HL-60/S4 treated with retinoic acid at 250 ng/mL for 4 days and 3 days (cell line): ENCODE measurements at regions not wholly inside any gene's neighbourhood (a gene's known extent, or its start where the extent isn't known, plus 50 kb on each side); places are given as distances from the start of the nearest gene placed in this dataset.

Source experiments
- in situ Hi-C: fragments of 300-500 bp; cut with MboI; formaldehyde crosslinking; loops from 2 replicates; pipeline ENCODE4 v1.7.0; 2022; ENCODE audit warnings: low sequenced_read_pairs

GRCh38 chr20:40769677-40770285, 80.7 kb upstream of the MAFB start:
- in situ Hi-C loops: no loop called here

- in situ Hi-C loops: no loop called here
These were observed 81.7 kb upstream of the MAFB start for GRCh38 chr20:40770564-40771307.

- in situ Hi-C loops: no loop called here
These were observed 82.2 kb upstream of the MAFB start for GRCh38 chr20:40771308-40771610.

GRCh38 chr20:40771848-40772511, 82.9 kb upstream of the MAFB start:
- in situ Hi-C loops: no loop called here

- in situ Hi-C loops: no loop called here
These were observed 84.3 kb upstream of the MAFB start for GRCh38 chr20:40773376-40773775.

GRCh38 chr20:40774252-40774651, 85.2 kb upstream of the MAFB start:
- in situ Hi-C loops: no loop called here

GRCh38 chr20:40775561-40776146, 86.6 kb upstream of the MAFB start:
- in situ Hi-C loops: no loop called here

DNA sequence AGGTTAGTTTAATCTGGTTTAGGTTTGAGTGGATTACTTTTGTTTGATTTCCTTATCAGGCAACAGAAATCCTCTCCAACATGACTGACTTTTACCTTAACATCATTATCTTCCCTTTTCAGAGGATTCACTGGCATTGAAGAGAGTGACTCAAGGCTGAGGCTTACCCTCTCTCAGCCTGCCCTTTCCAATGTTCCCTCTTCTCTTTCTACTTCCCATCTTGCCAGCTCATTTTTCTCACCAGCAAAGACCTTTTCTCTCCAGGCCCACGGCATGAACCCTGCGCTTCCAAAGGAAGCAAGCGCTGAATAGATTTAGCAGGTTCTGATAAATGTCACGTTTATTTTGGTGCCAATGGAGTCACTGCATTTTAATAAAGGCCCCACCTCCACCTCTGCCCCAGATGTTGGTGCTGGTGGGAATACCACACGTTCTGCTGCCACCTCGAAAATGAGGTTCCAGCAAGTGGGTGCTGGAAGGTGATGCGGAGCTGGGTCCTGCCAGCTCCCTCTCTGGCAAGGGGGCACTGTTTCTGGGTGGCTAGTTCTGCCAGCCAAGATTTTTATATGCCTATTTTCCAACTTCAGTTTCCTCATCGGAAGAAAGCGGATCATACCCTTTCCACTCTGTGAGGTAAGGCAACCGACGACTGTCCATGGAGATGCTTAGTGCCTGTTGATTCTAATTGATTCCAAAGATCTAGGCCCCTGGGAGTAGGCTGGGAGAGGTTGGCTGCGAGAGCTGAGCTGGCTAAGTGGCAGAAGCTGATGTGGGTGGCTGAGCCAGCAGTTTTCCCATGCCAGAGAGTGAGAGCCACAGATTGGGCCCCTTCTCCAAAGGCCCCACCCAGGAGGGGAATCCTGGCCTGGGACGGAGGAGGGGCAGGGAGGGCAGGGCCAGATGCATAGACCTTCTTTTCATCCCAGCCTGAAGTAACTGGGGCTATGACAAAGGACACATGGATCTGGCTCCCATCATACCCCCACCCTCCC, 87.7 kb upstream of the MAFB start:
- in situ Hi-C loops: no loop called here

- in situ Hi-C loops: no loop called here
These were observed 88.6 kb upstream of the MAFB start for GRCh38 chr20:40777653-40778052.

DNA sequence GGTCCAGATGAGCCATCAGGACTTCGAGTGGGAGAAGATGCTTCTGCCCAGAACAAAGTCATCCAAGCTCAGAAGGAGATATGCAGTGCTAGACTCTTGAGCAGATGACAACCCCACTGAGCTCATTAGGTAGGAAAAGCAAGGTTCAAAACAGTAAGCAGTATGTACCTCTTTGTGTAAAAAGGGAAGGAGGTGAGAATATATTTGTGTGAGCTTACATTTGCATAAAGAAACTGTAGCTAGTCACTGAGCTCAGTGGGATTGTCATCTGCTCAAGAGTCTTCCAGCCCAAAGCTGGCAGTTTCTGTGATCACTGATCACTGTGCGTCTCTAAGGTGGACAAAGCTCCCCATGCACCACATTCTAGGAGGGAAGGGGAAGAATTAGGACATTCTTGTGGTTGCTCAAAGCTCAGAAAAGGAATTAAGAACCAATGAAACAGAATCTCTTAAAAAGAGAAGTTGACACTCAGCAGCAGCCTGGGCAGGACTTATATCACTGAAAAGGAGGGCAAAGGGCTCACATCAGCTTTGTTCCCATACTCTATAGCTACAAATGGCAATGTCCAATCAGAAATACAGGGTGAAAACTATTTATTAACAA, 90.0 kb upstream of the MAFB start:
- in situ Hi-C loops: no loop called here

DNA sequence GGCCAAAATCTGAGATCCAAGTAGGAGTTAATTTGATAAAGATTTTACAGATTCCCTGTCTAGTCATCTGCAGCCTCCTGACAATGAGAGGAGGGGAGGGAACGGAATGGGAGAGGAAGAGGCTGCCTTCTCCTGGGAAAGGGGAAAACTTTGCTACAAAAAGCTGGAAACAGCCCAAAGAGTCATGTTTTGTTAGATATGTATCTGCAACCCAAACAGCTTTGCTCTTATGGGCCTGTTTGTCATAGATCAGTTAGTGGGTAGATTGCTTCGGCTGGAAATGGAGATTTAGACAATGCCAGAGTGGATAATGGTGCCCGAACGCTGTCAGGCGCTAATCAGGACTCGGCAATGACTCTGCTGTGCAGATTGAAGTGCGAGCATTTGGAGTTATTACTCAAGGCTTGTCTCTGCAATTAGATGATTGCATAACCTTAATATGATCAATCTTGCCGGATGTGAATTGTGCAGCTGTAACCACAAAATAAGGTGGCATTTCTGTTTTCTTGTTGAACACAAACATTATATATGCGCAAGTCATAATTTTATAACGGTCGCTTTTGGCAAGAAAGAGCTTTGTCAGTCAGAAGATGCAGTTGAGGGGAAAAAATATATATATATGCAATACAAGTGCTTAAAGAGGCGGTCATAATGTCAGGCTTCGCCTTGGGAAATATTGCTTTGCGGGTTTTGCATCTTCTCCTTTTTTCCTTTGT, 92.4 kb upstream of the MAFB start:
- in situ Hi-C loops: no loop called here

- in situ Hi-C loops: no loop called here
These were observed 93.0 kb upstream of the MAFB start for GRCh38 chr20:40782043-40782368.

DNA sequence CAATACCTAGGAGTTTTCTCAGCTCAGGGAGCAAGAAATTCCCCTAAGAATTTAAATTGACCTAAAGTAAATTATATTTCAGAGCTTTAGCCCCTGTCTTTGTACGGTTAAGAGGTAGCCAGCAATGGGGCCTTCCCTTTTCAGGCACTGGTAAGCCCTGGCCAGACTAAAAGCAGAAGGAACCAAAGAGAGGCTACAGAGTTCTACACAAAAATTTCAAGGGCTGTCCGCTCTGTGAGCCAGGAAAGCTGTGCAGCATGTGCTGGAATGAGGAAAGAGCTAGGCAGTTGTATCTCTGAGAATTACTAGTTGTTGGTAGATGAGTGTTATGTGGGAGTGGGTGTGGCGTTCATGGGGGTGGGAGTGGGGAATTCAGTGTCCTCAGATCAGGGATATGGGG, 96.3 kb upstream of the MAFB start:
- in situ Hi-C loops: no loop called here

DNA sequence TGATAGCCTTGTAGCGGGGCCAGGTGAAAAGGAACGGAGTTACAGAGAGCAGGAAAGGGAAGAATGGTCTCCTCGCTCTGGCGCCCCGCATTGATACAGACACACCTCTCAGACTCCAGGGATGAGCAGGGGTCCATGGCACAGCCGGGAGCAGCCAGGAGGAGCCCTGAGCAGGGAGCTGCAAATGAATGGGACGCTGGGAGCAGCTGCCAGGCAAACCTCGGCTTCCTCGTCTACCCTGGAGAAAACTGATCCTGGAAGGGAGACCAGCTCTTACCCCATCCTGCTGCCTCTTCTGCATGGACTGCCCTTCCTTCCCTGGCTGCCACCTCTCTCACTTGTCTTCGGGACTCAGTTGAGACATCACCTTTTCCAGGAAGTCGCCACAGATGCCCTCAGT, 97.3 kb upstream of the MAFB start:
- in situ Hi-C loops: no loop called here

DNA sequence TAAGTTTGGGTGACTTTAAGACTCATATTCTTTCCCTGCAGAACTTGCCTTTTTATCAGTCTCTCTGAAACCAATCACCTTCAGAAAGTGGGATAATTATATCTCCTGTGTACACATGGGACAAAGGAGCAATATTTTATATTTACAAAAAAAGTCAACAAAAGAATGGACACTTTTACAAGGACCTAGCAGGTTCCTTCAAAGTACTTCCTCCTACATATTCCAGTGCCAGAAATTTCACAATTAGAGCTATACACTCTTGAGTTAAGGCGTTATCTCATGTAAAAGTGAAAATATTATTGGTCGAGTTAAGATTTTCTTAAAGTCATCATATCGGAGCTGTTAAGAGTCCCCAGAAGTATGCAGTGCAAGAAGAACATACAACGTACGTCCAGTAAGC, 98.9 kb upstream of the MAFB start:
- in situ Hi-C loops: no loop called here

GRCh38 chr20:40797425-40797824, 108.4 kb upstream of the MAFB start:
- in situ Hi-C loops: no loop called here

GRCh38 chr20:40798066-40798465, 109.0 kb upstream of the MAFB start:
- in situ Hi-C loops: no loop called here

DNA sequence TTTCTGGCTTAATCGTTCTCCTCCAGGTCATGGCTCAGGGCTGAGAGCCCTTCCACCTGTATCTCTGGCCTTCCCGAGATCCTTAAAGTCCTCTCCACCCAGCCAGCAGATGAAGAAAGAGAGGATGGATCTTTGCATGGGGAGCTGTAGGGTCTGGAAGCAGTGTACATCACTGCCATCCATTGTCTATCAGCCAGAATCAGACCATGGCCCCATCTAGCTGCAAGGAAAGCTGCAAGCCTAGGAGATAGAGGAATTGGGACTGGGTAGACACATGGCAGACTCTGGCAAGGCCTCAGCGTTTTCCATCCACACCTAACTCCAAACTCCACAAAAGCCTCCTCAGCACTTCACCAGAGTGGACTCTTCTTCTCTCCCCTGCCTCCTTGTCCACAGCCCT, 113.8 kb upstream of the MAFB start:
- in situ Hi-C loops: no loop called here

DNA sequence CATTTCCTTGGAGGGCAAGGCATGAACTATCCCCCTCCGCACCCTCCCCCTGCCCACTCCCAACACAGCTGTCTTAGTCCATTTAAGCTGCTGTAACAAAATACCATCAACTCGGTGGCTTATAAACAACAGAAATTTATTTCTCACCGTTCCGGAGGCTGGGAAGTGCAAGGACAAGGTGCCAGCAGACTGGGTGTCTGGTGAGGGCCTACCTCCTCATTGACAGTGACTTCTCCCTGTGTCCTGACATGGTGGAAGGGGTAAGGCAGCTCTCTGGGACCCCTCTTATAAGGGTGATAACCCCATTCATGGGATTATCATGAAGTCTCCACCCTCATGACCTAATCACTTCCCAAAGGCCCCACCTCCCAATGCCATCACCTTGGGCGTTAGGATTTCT, 114.3 kb upstream of the MAFB start:
- in situ Hi-C loops: no loop called here

- in situ Hi-C loops: no loop called here
These were observed 116.6 kb upstream of the MAFB start for GRCh38 chr20:40805592-40805991.
